ENCODE measurements at regions not wholly inside any gene's neighbourhood (a gene's known extent, or its start where the extent isn't known, plus 50 kb on each side); places are given as distances from the start of the nearest gene placed in this dataset.
"Not testable (repeated sequence)": the region's sequence is repeated elsewhere in the genome, so short reads cannot be mapped to it uniquely, and the experiment has no call there.

DNA sequence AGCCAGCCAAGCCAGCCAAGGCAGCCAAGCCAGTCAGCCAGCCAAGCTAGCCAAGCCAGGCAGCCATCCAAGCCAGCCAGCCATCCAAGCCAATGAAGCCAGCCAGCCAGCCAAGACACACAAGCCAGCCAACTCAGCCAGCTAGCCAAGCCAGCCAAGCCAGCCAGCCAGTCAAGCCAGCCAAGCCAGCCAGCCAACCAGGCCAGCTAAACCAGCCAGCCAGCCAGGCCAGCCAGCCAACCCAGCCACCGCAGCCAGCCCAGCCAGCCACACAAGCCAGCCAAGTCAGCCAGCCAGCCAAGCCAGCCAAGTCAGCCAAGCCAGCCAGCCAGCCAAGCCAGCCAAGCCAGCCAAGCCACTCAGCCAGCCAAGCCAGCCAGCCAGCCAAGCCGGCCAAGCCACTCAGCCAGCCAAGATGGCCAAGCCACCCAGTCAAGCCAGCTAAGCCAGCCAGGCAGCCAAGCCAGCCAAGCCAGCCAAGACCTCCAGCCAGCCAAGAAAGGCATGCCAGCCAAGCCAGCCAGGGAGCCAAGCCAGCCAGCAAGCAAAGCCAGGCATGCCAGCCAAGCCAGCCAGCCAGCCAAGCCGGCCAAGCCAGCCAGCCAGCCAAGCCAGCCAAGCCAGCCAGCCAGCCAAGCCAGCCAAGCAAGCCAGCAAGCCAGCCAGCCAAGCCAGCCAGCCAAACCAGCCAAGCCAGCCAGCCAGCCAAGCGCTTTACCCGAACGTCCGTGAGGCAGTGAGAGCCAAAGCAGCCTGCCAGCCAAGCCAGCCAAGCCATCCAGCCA lies 335.7 kb upstream of the PLGLB2 start:
- not testable (repeated sequence) for H3K4me3 ChIP-seq (ENCODE audit: low read length); H3K4me2 ChIP-seq (ENCODE audit: low read depth, low read length); DNase-seq; H3K27ac ChIP-seq (ENCODE audit: low read length); H3K4me1 ChIP-seq (ENCODE audit: low read length); H3K9me2 ChIP-seq (replicated peaks; ENCODE audit: insufficient read depth, low read length); H2AFZ ChIP-seq (ENCODE audit: low read length); H3K9me3 ChIP-seq (replicated peaks; ENCODE audit: insufficient read depth, low read length); H4K20me1 ChIP-seq (ENCODE audit: insufficient read depth, low read length); H3K79me2 ChIP-seq (ENCODE audit: low read length); H3F3A ChIP-seq (ENCODE audit: insufficient read depth, low read length); H3K36me3 ChIP-seq (replicated peaks; ENCODE audit: insufficient read depth, low read length); H3K9ac ChIP-seq (ENCODE audit: low read length); H3K27me3 ChIP-seq (replicated peaks; ENCODE audit: insufficient read depth, low read length)

DNA sequence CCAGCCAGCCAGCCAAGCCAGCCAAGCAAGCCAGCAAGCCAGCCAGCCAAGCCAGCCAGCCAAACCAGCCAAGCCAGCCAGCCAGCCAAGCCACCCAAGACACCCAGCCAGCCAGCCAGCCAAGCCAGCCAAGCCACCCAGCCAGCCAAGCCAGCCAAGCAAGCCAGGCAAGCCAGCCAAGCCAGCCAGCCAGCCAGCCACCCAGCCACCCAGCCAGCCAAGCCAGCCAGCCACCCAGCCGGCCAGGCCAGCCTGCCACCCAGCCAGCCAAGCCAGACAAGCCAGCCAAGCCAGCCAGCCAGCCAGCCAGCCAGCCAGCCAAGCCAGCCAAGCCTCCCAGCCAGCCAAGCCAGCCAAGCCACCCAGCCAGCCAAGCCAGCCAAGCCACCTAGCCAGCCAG lies 333.6 kb upstream of the PLGLB2 start:
- not testable (repeated sequence) for H2AFZ ChIP-seq (ENCODE audit: low read length); H4K20me1 ChIP-seq (ENCODE audit: insufficient read depth, low read length); H3K79me2 ChIP-seq (ENCODE audit: low read length); H3K9ac ChIP-seq (ENCODE audit: low read length); H3F3A ChIP-seq (ENCODE audit: insufficient read depth, low read length); H3K9me3 ChIP-seq (replicated peaks; ENCODE audit: insufficient read depth, low read length); DNase-seq; H3K27me3 ChIP-seq (replicated peaks; ENCODE audit: insufficient read depth, low read length); H3K4me2 ChIP-seq (ENCODE audit: low read depth, low read length); H3K4me3 ChIP-seq (ENCODE audit: low read length); H3K4me1 ChIP-seq (ENCODE audit: low read length); H3K9me2 ChIP-seq (replicated peaks; ENCODE audit: insufficient read depth, low read length); H3K36me3 ChIP-seq (replicated peaks; ENCODE audit: insufficient read depth, low read length); H3K27ac ChIP-seq (ENCODE audit: low read length)

DNA sequence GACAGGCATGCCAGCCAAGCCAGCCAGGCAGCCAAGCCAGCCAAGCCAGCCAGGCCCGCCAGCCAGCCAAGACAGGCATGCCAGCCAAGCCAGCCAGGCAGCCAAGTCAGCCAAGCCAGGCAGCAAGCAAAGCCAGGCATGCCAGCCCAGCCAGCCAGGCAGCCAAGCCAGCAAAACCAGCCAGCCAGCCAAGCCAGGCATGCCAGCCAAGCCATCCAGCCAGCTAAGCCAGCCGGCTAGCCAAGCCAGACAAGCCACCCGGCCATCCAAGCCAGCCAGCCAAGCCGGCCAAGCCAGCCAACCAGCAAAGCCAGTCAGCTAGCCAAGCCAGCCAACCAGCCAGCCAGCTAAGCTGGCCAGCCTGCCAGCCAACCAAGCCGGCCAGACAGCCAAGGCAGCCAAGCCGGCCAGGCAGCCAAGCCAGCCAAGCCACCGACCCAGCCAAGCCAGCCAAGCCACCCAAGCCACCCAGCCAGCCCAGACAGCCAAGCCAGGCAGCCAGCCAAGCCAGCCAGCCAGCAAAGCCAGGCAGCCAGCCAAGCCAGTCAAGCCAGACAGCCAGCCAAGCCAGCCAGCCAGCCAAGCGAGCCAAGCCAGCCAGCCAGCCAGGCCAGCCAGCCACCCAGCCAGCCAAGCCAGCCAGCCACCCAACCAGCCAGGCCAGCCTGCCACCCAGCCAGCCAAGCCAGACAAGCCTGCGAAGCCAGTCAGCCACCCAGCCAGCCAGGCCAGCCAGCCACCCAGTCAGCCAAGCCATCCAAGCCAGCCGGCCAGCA lies 332.9 kb upstream of the PLGLB2 start:
- not testable (repeated sequence) for H3K4me2 ChIP-seq (ENCODE audit: low read depth, low read length); H4K20me1 ChIP-seq (ENCODE audit: insufficient read depth, low read length); H3K27ac ChIP-seq (ENCODE audit: low read length); H3K4me1 ChIP-seq (ENCODE audit: low read length); H3K9me2 ChIP-seq (replicated peaks; ENCODE audit: insufficient read depth, low read length); H3K4me3 ChIP-seq (ENCODE audit: low read length); H3K9ac ChIP-seq (ENCODE audit: low read length); H3K27me3 ChIP-seq (replicated peaks; ENCODE audit: insufficient read depth, low read length); H3F3A ChIP-seq (ENCODE audit: insufficient read depth, low read length); DNase-seq; H3K36me3 ChIP-seq (replicated peaks; ENCODE audit: insufficient read depth, low read length); H3K9me3 ChIP-seq (replicated peaks; ENCODE audit: insufficient read depth, low read length); H3K79me2 ChIP-seq (ENCODE audit: low read length); H2AFZ ChIP-seq (ENCODE audit: low read length)

DNA sequence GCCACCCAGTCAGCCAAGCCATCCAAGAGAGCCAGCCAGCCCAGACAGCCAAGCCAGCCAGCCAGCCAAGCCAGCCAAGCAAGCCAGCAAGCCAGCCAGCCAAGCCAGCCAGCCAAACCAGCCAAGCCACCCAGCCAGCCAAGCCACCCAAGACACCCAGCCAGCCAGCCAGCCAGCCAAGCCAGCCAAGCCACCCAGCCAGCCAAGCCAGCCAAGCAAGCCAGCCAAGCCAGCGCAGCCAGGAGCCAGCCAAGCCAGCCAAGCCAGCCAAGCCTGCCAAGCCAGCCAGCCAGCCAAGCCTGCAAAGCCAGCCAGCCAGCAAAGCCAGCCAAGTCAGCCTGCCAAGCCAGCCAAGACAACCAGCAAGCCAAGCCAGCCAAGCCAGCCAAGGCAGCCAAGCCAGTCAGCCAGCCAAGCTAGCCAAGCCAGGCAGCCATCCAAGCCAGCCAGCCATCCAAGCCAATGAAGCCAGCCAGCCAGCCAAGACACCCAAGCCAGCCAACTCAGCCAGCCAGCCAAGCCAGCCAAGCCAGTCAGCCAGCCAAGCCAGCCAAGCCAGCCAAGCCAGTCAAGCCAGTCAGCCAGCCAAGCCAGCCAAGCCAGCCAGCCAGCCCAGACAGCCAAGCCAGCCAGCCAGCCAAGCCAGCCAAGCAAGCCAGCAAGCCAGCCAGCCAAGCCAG lies 332.2 kb upstream of the PLGLB2 start:
- not testable (repeated sequence) for H3K4me2 ChIP-seq (ENCODE audit: low read depth, low read length); H3K9me3 ChIP-seq (replicated peaks; ENCODE audit: insufficient read depth, low read length); H3K9me2 ChIP-seq (replicated peaks; ENCODE audit: insufficient read depth, low read length); H3K27me3 ChIP-seq (replicated peaks; ENCODE audit: insufficient read depth, low read length); H3K4me3 ChIP-seq (ENCODE audit: low read length); H3K27ac ChIP-seq (ENCODE audit: low read length); H3K36me3 ChIP-seq (replicated peaks; ENCODE audit: insufficient read depth, low read length); H2AFZ ChIP-seq (ENCODE audit: low read length); H3K9ac ChIP-seq (ENCODE audit: low read length); H4K20me1 ChIP-seq (ENCODE audit: insufficient read depth, low read length); H3K4me1 ChIP-seq (ENCODE audit: low read length); H3F3A ChIP-seq (ENCODE audit: insufficient read depth, low read length); H3K79me2 ChIP-seq (ENCODE audit: low read length); DNase-seq

DNA sequence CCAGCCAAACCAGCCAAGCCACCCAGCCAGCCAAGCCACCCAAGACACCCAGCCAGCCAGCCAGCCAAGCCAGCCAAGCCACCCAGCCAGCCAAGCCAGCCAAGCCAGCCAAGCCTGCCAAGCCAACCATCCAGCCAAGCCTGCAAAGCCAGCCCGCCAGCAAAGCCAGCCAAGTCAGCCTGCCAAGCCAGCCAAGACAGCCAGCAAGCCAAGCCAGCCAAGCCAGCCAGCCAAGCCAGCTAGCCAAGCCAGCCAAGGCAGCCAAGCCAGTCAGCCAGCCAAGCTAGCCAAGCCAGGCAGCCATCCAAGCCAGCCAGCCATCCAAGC lies 331.7 kb upstream of the PLGLB2 start:
- not testable (repeated sequence) for H3K9ac ChIP-seq (ENCODE audit: low read length); H3K9me2 ChIP-seq (replicated peaks; ENCODE audit: insufficient read depth, low read length); H3K27ac ChIP-seq (ENCODE audit: low read length); DNase-seq; H4K20me1 ChIP-seq (ENCODE audit: insufficient read depth, low read length); H3K79me2 ChIP-seq (ENCODE audit: low read length); H3K4me3 ChIP-seq (ENCODE audit: low read length); H3K27me3 ChIP-seq (replicated peaks; ENCODE audit: insufficient read depth, low read length); H3K4me1 ChIP-seq (ENCODE audit: low read length); H3K36me3 ChIP-seq (replicated peaks; ENCODE audit: insufficient read depth, low read length); H2AFZ ChIP-seq (ENCODE audit: low read length); H3K9me3 ChIP-seq (replicated peaks; ENCODE audit: insufficient read depth, low read length); H3K4me2 ChIP-seq (ENCODE audit: low read depth, low read length); H3F3A ChIP-seq (ENCODE audit: insufficient read depth, low read length)

DNA sequence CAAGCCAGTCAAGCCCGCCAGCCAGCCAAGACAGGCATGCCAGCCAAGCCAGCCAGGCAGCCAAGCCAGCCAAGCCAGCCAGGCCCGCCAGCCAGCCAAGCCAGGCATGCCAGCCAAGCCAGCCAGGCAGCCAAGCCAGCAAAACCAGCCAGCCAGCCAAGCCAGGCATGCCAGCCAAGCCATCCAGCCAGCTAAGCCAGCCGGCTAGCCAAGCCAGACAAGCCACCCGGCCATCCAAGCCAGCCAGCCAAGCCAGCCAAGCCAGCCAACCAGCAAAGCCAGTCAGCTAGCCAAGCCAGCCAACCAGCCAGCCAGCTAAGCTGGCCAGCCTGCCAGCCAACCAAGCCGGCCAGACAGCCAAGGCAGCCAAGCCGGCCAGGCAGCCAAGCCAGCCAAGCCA lies 330.7 kb upstream of the PLGLB2 start:
- not testable (repeated sequence) for H4K20me1 ChIP-seq (ENCODE audit: insufficient read depth, low read length); DNase-seq; H3K9me2 ChIP-seq (replicated peaks; ENCODE audit: insufficient read depth, low read length); H3K4me2 ChIP-seq (ENCODE audit: low read depth, low read length); H3K4me1 ChIP-seq (ENCODE audit: low read length); H3K4me3 ChIP-seq (ENCODE audit: low read length); H3K27me3 ChIP-seq (replicated peaks; ENCODE audit: insufficient read depth, low read length); H3K36me3 ChIP-seq (replicated peaks; ENCODE audit: insufficient read depth, low read length); H3K9me3 ChIP-seq (replicated peaks; ENCODE audit: insufficient read depth, low read length); H3K79me2 ChIP-seq (ENCODE audit: low read length); H2AFZ ChIP-seq (ENCODE audit: low read length); H3K9ac ChIP-seq (ENCODE audit: low read length); H3F3A ChIP-seq (ENCODE audit: insufficient read depth, low read length); H3K27ac ChIP-seq (ENCODE audit: low read length)

DNA sequence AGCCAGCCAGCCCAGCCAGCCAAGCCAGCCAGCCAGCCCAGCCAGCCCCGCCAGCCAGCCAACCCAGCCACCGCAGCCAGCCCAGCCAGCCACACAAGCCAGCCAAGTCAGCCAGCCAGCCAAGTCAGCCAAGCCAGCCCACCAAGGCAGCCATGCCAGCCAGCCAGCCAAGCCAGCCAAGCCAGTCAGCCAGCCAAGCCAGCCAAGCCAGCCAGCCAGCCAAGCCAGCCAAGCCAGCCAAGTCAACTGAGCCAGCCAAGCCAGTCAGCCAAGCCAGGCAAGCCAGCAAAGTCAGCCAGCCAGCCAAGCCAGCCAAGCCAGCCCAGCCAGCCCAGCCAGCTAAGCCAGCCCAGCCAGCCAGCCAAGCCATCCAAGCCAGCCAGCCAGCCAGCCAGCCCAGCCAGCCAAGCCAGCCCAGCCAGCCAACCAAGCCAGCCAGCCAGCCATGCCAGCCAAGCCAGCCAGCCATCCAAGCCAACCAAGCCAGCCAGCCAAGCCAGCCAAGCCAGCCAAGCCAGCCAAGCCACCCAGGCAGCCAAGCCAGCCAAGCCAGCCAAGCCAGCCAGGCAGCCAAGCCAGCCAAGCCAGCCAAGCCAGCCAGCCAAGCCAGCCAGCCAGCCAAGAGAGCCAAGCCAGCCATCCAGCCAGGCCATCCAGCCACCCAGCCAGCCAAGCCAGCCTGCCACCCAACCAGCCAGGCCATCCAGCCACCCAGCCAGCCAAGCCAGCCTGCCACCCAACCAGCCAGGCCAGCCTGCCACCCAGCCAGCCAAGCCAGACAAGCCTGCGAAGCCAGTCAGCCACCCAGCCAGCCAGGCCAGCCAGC lies 329.9 kb upstream of the PLGLB2 start:
- not testable (repeated sequence) for H3K36me3 ChIP-seq (replicated peaks; ENCODE audit: insufficient read depth, low read length); H3K4me3 ChIP-seq (ENCODE audit: low read length); H3K27me3 ChIP-seq (replicated peaks; ENCODE audit: insufficient read depth, low read length); H3F3A ChIP-seq (ENCODE audit: insufficient read depth, low read length); H3K4me2 ChIP-seq (ENCODE audit: low read depth, low read length); H3K9me2 ChIP-seq (replicated peaks; ENCODE audit: insufficient read depth, low read length); H3K4me1 ChIP-seq (ENCODE audit: low read length); H3K9ac ChIP-seq (ENCODE audit: low read length); H3K27ac ChIP-seq (ENCODE audit: low read length); H2AFZ ChIP-seq (ENCODE audit: low read length); DNase-seq; H3K79me2 ChIP-seq (ENCODE audit: low read length); H4K20me1 ChIP-seq (ENCODE audit: insufficient read depth, low read length); H3K9me3 ChIP-seq (replicated peaks; ENCODE audit: insufficient read depth, low read length)

Data from MM.1S (cell line).